Omental fat pad (tissue), 3 donors: ENCODE measurements at regions not wholly inside any gene's neighbourhood (a gene's known extent, or its start where the extent isn't known, plus 50 kb on each side); places are given as distances from the start of the nearest gene placed in this dataset.

ENCODE experiments used
- ATAC-seq: fragments of 150-250 bp; one replicate; pipeline ENCODE4 v1.9.1; 2016; ENCODE audit warnings: mild to moderate bottlenecking, moderate library complexity; ENCODE audit not compliant: low FRiP score
- DNase-seq: peaks from one replicate; pipeline ENCODE4 v3.0.0-alpha.2; 2019; ENCODE audit warnings: low spot score
- TF ChIP-seq, protein P1 (sequence below), 3 donors: fragments of 450-650 bp; IDR thresholded peaks; one replicate each; pipeline ENCODE4 v1.5.1; 2016 to 2017; ENCODE audit warnings: antibody characterized with exemption in 3 of 3, mild to moderate bottlenecking in 3 of 3, moderate library complexity in 2 of 3

DNA sequence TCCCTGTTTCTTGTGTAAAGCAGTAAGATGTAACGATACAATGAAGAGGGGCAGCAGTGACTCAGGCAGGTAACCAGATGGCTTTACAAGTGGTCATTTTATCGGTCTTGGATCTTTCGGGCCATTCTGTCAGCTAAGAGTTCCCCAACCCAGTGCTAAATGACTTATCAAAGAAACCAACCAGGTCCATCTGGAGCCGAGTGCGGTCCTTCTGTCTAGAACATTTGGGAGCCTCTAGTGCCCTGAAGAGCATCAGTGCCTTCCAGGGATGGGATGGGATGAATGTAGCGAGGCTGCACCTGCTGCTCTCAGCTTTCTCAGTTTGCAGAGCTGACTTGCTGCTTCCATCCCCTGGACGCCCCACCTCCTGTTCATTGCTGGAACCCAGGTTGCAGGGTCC, 131.7 kb upstream of the AGBL1 start:
- TF ChIP-seq, protein P1, sequence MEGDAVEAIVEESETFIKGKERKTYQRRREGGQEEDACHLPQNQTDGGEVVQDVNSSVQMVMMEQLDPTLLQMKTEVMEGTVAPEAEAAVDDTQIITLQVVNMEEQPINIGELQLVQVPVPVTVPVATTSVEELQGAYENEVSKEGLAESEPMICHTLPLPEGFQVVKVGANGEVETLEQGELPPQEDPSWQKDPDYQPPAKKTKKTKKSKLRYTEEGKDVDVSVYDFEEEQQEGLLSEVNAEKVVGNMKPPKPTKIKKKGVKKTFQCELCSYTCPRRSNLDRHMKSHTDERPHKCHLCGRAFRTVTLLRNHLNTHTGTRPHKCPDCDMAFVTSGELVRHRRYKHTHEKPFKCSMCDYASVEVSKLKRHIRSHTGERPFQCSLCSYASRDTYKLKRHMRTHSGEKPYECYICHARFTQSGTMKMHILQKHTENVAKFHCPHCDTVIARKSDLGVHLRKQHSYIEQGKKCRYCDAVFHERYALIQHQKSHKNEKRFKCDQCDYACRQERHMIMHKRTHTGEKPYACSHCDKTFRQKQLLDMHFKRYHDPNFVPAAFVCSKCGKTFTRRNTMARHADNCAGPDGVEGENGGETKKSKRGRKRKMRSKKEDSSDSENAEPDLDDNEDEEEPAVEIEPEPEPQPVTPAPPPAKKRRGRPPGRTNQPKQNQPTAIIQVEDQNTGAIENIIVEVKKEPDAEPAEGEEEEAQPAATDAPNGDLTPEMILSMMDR (IDR thresholded peaks at IDR 0.05), result no peak
- DNase-seq, result no peak
- no peak for ATAC-seq

DNA sequence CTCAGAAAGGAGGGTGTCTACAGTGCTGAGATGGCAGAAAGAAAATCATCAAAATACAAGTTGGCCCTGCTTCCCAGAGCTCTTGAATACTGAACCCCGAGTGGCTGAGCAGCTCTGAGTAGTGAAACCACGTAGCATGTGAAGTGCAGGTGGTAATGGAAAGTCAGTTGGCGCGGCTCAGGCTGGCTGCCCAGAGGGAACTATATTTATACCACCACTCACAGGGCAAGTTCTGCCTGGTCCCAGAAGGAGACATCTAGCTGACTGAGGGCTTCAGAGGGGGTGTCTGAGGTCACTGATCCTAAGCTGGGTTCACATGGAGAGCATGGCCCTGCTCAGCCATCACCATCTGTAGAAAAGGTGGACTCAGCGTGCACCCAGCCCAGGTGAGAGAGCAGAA, 129.6 kb upstream of the AGBL1 start:
- no peak for ATAC-seq
- TF ChIP-seq, protein P1 (IDR thresholded peaks at IDR 0.05), result no peak
- DNase-seq, result no peak

DNA sequence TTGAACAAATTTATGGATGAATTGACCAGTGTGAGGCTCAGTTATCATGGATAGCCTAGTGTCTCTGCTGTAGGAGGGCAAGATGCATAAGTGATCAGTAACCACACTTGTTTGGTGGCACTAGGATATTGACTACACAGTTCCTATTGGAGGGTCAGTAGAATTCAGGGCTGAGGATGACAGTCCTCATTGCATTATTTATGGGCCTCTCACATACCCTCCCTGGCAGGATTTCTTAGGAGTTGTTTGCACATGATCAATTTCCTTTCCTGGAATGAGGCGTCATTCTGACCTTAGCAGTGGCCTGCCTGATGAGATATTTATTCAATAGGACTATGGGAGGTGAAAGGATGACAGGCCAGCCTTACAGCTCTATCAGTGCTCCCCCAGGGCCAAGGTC, 125.1 kb upstream of the AGBL1 start:
- TF ChIP-seq, protein P1 (IDR thresholded peaks at IDR 0.05), result no peak
- DNase-seq, result no peak
- no peak for ATAC-seq

DNA sequence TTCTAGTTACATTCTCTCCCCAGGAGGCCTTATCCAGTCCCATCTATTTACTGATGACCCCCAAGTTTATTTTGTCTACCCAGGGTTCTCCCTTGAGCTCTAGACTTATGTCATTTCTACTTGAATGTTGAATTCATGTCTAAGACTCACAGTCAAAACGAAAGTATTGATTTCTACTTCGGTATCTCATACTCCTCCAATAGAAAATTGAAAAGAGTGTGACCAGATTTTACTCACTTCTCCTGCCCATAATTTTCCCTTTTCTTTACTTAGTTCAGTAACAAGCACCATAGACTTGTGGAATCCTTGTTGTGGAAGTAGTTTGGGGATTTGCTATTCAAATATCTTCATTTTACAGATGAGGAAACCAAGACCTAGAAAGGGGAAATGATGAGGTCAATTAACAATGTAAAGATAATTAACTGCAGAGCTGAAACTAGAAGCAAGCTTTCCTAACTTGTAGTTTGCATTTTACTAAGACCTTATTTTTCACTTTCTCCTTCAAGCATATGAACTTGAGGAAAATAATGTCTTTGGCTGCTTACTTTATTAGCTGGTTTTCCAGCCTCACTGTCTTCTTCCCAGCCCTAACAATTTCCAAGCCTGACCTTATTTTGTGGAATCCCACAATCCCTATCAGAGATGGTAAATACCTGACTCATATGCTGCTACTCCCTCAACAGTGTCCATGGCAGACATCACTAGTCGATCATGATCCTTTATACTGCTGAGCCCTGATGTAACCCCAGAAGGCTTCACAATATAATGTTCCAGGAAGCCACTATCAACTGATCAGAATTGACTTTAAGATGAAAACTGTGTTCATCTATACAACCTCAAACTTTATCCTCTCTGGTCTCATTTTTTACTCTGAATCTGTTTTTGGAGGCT, 123.9 kb upstream of the AGBL1 start:
- ATAC-seq, result no peak
- no peak for DNase-seq
- TF ChIP-seq, protein P1 (IDR thresholded peaks at IDR 0.05), result no peak

DNA sequence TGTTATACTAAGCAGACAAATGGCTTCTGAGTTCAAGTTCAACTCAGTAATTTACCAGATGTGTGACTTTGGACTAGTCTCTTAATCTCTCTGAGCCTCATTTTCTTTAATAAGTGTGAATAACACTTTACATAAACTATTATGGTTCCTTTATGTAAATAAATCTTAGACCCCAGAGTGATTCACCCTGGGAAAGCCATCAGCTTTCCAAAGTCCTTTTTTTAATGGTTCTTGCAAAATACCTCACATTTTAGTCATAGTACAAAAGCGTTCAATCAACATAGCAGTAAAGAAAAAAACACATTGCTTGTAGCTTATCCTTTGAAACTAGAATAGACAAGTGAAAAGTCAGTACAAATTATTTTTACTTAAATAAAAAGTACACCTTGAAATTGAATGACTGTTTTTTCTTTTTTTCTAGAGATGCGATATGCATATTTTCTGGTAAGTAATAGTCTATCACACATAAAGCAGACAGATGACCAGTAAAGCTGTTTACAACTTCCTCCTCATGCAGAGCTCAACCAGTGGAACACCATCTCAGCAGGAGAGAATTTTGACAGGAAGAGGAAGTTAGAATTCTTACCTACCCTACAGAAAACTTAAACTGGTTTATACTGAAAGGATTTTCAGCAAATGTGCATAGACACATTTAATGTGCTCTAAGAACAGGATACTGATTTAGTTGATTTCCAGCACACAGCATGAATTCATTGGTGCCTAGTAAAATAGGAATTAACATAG, 123.0 kb upstream of the AGBL1 start:
- no peak for DNase-seq
- no peak for ATAC-seq
- TF ChIP-seq, protein P1 (IDR thresholded peaks at IDR 0.05), result no peak

DNA sequence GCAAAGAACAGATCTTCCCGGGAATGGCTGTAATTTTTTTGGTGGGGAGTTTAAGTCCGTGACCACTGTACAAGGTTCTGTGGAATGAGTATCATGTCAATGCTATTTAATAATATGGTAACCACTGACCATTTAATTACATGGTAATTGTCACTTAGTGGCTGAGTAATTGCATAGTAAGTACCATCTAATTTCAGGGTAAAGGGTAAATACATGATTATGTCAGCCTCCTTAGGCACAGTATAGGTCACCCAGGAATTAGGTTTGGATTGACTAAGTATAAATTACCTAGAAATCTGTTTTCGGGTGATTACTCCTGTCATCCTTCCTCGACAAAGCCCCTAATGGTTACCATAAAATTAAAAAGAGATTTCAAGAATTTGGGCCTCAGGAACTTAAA, 120.1 kb upstream of the AGBL1 start:
- DNase-seq, result no peak
- TF ChIP-seq, protein P1 (IDR thresholded peaks at IDR 0.05), result no peak
- ATAC-seq, result no peak
